HEK293T (cell line): ENCODE measurements at regions not wholly inside any gene's neighbourhood (a gene's known extent, or its start where the extent isn't known, plus 50 kb on each side); places are given as distances from the start of the nearest gene placed in this dataset.

Source experiments
- ARNT ChIP-seq: fragments of 450-650 bp; IDR thresholded peaks from 2 replicates; pipeline ENCODE4 v1.6.1; 2017; ENCODE audit warnings: mild to moderate bottlenecking
- BHLHE40 ChIP-seq: fragments of 450-650 bp; IDR thresholded peaks from 2 replicates; pipeline ENCODE4 v1.6.1; 2016; ENCODE audit warnings: mild to moderate bottlenecking, moderate library complexity, borderline replicate concordance
- CTBP1 ChIP-seq: fragments of 450-650 bp; IDR thresholded peaks from 2 replicates; pipeline ENCODE4 v1.6.1; 2016; ENCODE audit warnings: borderline replicate concordance
- ELF4 ChIP-seq: fragments of 450-650 bp; IDR thresholded peaks from 2 replicates; pipeline ENCODE4 v1.6.1; 2017; ENCODE audit warnings: antibody characterized with exemption
- FOXA1 ChIP-seq: fragments of 450-650 bp; IDR thresholded peaks from 2 replicates; pipeline ENCODE4 v1.6.1; 2016; ENCODE audit warnings: mild to moderate bottlenecking
- FOXK2 ChIP-seq: fragments of 450-650 bp; IDR thresholded peaks from 2 replicates; pipeline ENCODE4 v1.6.1; 2016; ENCODE audit warnings: mild to moderate bottlenecking
- FOXM1 ChIP-seq: fragments of 450-650 bp; IDR thresholded peaks from 2 replicates; pipeline ENCODE4 v1.6.1; 2017; ENCODE audit warnings: mild to moderate bottlenecking, borderline replicate concordance
- L3MBTL2 ChIP-seq: fragments of 450-650 bp; conservative IDR thresholded peaks from 2 replicates; pipeline ENCODE4 v1.6.1; 2016; ENCODE audit warnings: mild to moderate bottlenecking
- LEF1 ChIP-seq: fragments of 450-650 bp; IDR thresholded peaks from 2 replicates; pipeline ENCODE4 v1.6.1; 2017; ENCODE audit warnings: mild to moderate bottlenecking, borderline replicate concordance
- SP1 ChIP-seq: fragments of 450-650 bp; IDR thresholded peaks from 2 replicates; pipeline ENCODE4 v1.6.1; 2017
- TARDBP ChIP-seq: fragments of 450-650 bp; IDR thresholded peaks from 2 replicates; pipeline ENCODE4 v1.6.1; 2016

DNA sequence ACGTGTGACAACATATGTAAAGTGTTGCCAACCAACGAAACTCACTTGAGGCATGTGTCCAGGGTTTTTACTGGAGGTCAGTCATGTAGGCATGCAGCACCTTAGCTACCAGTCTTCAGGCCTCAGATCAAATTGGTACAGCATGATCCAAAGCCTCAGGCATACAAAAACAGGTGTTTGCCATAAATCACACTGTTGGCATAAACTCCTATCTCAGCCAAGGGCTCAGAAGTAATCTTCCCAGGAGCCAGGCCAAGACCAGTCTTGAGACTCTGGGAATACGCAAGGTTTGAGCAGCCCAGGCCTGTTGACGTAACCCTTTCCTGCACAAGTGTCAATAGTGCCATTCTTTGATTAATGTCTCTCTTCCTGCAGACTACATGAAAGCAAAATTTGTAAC, 163.5 kb downstream of the PRL start:
- TF ChIP-seq FOXM1 (no peak), TARDBP (no peak), ARNT (no peak), ELF4 (no peak), CTBP1 (no peak), L3MBTL2 (no peak), FOXK2 (no peak), LEF1 (no peak), FOXA1 (no peak), SP1 (no peak), BHLHE40 (no peak)
